HG02884 (cell line): ENCODE measurements at regions not wholly inside any gene's neighbourhood (a gene's known extent, or its start where the extent isn't known, plus 50 kb on each side); places are given as distances from the start of the nearest gene placed in this dataset.

Source experiments
- ATAC-seq: cut with Tn5 transposase; IDR thresholded peaks from one replicate; pipeline ENCODE4 v1.9.1; 2021; ENCODE audit warnings: mild to moderate bottlenecking, moderate library complexity; ENCODE audit not compliant: unreplicated experiment

DNA sequence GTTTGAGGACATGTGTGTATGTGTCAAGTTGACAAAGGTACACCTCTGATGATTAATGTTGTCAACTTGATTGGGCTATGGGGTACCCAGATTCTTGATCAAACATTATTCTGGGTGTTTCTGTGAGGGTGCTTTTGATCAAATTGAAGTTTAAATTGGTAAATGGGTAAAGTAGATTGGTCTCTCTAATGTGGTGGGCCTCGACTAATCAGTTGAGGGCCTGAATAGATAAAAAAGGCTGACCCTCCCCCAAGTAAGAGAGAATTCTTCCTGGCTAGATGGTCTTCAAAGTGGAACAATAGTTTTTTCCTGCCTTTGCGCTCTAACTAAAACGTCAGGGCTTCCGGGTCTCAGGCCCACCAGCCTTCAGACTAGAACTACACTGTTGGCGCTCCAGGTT lies 309.9 kb upstream of the MGMT start:
- no peak for ATAC-seq

DNA sequence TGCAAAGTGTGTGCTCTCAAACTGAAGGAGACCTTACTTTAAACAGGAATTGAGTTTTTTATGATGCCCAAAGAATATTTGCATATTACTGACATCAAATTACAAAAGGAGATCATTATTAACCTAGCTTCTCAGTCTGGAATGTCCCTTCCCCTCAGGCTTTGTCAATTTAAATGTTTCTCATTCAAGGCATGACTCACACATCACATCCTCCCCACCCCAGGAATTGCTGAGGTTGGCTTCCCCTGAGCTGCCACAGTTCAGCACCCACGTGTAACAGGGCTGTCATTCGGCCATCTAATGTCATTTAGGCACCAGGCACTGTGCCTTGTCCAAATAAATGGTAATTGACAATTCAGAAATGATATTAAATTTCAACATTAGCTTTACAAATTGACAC lies 305.9 kb upstream of the MGMT start:
- no peak for ATAC-seq

DNA sequence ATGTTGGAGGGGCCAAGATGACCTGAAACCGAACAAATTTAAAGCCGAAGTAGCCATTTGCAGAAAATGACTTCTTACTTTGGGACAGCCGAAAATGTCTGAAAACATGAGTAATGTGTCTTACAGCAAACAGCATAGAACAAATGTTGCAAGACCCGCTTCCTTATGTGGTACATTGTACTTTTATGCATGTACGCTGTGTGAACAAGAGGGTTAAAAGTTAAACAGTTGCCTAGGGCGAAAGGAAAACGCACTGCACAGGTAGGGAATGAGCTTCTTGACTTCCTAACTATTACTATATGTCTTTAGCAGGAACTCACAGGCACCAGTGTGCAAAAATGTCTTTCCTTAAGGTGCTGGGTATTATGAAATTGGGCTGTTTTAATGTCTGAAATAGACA lies 303.5 kb upstream of the MGMT start:
- no peak for ATAC-seq

DNA sequence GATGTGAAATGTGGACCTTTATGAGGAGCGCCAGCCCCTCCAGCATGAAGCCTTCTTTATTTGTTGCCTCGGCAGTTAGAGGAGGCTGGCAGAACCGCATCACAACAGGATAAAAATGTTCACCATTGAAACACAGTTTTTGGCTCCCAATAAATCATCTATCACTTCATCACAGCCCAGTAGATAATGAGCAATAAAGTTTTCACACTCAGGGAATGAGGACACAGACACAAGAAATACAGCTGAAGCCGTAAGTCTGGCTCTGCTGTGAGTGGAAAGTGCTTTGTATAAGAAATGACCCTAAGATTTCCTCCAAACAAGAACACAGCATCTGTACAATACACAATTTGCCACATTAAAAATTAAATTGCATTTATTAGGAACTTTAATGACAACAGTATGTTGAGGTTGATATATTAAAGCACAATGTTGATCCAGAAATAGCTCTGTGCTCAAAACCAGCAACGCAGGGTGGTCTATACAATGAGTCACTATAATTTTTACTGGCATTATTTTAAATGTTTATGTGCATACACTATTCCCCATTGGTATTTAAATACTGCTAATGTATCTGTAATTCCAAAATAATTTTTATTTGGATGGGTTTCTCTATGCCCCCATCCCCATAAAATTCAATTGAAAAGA lies 301.8 kb upstream of the MGMT start:
- no peak for ATAC-seq

DNA sequence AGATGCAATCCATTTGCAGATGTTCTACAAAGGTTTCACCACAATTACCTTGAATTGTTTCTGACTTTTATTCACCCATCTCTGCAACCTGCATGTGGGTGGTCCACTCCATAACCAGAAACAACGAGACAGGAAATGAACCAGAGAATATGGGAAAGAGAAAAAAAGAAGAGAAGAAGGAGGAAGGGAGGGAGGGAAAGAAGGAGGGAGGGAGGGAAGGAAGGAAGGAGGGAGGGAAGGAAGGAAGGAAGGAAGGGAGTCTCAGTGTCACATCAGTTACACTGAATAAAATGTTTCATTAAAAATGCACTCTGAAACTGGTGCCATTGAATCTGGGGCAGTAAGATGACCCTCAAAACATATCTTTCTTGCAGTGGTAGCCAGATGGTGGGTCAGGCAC lies 301.3 kb upstream of the MGMT start:
- ATAC-seq, result no peak

DNA sequence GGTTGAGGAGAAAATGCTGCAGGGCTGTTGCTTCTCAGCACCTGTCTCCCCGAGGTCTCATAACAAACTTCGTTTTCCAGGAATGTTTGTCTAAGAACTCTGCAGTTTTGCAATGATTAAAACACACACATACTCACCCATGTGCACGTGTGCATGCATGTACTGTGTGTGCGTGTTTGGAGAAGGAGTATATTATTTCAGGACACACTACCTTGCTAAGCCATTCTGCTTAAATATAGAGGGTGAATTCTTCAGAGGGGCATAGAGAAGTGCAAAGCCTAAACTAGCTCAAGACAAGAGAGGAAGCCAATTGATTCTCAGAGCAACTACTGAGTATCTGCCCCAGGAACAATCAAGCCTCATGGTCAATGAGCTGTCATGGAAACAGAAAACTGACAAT lies 298.4 kb upstream of the MGMT start:
- no peak for ATAC-seq

DNA sequence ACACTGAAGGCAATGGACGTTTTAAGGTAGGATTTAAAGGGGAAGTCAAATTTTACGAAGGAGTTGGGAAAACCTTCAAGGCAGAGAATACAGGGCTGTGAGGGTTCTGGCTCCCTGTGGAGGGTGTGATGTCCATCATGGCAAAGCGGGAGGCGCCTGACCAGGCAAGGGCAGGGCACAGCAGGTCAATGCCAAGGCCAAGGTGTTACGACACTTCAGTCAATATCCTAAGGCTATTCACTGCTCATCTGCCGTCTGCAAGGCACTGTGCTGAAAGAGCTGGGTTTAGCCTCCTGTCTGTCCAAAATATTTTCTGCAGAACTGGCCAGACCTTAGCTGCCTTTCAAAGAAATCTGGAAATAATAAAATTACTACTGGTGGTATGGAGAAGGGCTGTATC lies 297.9 kb upstream of the MGMT start:
- no peak for ATAC-seq

DNA sequence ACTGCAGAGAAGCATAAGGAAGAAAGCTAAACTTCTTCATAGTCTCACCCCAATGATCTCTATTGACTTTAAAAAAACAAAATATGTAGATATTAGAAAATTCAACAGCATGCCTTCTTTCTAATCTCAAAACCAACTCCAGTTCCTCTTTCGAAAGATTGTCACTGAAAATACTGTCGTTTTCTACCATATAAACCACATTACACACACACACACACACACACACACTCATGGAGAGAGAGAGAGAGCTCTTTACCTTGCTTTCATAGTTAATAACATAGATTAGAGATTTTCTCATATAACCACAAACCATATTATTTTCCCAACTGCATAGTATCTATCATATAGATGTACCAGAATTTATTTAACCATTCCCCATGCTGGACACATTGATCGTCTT lies 296.2 kb upstream of the MGMT start:
- no peak for ATAC-seq

DNA sequence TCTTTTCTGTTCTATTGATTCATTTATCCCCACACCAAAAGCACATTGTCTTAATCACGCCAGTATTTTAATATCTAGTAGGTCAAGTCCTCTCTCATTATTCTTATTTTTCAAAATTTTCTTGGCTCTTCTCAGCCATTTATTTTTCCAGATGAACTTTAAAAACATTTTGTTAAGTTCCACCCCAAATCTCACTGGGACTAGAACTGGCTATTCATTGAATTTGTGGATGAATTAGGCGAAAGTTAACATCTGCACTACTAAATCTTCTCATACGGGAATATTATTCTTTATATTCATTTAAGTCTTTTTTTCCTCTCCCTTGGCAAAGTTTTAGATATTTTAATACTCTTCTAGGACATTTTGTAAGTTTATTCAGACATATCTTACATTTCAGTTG lies 295.2 kb upstream of the MGMT start:
- ATAC-seq, result no peak

DNA sequence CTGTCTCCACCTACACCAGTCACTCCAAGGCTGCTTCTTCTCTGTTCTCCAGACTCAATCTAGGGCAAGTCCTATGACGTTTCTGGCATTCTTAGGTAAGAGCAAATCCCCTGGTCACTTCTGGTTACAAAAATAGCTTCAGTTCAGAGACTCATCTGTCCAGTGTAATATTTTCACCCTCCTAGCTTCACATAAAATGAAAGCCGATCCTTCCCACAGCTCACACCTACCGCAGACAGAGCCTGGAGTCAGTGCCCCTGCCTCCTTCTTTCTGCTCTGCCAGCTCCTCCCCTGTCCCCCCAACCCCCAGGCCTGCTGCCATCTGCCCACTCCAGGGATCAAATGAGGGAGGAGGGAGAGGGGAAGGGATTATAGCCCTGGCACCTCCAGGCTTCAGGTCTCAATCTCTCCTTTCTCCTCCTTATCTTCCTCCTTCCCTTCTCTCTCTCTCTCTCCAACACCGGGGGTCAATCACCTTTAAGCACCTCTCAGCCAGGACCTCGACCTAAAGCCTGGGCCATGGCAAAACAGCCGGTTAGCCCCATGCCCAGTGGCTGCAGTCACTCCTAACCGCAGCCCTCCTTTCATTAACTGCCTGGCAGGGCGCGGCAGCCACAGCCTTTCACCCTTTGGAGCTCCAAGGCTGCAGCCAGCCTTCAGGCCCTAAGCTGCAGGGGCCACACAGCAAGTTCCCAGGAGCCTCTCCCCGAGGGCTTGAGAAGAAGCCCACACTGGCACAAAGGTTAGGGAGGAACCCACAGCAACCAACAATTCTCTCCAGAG lies 292.6 kb upstream of the MGMT start:
- ATAC-seq, result no peak

DNA sequence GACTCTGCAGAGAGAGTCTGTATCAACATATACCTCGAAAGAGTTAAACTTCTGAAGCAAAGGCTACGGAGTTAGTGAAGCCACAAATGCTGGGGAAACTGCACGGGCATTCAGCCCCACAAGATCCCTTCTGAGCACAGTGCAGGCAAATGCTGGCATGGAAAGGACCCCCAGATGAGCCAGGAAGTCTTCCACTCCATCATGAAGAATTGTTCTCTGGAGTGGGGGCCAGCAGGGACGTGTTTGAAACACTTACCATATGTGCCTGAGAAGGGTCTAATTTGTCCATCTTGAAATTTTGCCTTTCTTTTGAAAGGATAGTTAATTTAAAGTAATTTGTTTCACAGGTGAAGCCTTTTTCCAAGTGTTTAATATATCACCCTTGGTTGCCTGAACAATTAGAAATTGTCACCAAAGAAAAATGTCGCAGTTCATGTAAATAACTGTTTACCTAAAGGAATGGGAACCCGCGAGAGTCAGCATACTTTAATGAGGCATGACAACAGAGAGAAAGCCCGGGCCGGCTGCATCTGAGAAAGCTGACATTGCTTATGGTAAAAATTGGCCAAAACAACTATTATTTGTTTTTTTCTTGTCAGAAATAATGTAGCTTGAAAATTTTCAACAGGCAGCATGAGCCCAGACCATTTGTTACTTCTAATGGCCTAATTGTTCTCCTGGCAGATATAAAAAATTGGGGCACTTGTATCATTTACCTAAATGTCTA lies 287.6 kb upstream of the MGMT start:
- no peak for ATAC-seq

DNA sequence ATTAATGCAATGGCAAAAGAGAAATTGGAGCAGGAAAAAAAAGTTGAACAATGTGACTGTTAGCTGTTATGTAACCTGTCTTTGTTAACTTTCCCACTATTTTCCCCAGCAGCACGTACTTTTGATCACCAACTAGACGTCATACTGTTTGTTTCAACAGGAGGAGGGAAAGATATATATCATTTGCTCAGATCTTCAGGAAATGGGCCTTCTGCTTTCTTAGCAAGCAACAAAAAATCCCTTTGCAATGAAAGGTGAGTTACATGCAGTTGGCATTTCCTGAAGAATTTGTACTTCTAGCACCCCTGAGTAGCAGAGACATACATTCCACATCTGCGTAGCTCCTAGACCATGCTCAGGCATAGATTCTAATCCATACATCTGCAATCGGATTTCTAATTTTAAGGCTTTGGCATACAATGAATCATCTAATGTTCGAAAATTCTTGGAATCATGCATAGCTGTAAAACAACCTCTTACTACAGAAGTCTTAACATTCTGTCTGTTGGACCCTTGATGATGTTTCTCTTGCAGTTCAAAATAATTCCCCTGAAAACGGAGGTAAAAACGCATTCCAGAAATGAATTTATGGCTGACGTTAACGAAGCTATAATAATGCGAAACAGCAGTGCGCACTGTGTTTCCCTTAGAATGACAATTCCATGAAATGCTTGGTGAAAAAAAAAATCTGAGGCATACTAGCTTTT lies 286.9 kb upstream of the MGMT start:
- ATAC-seq, result no peak

DNA sequence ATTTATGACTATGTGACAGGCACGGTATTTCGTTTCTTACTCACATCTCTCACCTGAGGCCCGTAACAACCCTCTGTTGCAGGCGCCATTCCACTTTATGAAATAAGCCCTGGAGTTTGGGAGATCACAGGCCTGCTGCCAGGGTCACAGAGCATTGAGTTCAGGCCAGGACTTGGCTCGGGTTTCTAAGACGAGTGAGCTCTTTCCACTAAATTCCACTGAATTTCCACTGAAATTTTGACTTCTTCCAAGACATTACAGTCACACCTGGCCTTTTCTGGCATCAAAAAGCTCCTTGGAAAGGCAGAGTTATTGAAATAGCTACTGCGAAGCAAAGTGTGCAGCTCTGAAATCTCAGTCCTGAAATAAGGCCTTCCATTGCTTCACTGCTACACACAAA lies 282.8 kb upstream of the MGMT start:
- no peak for ATAC-seq

DNA sequence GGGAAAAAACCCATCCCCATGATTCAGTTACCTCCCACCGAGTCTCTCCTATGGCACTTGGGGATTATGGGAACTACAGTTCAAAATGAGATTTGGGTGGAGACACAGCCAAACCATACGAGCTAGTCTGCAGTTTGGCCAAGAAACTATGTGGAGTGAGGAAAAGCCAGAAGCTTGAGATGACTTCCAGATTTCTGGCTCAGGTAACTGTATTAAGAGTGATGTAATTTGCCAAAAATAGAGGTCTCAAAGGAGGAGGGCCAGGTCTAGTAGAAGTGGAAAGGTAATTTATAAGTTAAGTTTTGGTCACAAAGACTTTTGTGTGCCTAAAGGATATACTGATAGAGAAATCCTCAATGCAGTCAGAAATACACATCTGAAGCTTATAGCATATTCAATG lies 279.7 kb upstream of the MGMT start:
- no peak for ATAC-seq

DNA sequence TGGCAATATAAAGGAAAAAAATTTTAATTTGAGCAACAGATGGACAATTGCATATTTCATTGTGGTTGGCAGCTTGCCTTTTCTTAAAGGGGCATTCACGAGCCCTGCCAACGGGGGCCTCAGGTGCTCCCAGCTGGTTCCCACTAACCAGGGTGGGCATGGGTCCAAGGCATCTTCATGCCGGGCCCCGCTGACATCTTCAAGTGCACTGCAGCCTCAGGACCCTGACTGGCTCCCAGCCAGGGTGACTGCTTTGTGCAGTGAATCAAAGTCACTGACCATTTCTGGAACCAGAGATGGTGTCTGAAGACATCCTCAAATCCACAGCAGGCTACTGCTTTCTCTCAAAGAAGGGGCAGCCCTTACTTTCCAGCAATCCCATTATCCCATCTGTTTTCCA lies 275.2 kb upstream of the MGMT start:
- no peak for ATAC-seq

DNA sequence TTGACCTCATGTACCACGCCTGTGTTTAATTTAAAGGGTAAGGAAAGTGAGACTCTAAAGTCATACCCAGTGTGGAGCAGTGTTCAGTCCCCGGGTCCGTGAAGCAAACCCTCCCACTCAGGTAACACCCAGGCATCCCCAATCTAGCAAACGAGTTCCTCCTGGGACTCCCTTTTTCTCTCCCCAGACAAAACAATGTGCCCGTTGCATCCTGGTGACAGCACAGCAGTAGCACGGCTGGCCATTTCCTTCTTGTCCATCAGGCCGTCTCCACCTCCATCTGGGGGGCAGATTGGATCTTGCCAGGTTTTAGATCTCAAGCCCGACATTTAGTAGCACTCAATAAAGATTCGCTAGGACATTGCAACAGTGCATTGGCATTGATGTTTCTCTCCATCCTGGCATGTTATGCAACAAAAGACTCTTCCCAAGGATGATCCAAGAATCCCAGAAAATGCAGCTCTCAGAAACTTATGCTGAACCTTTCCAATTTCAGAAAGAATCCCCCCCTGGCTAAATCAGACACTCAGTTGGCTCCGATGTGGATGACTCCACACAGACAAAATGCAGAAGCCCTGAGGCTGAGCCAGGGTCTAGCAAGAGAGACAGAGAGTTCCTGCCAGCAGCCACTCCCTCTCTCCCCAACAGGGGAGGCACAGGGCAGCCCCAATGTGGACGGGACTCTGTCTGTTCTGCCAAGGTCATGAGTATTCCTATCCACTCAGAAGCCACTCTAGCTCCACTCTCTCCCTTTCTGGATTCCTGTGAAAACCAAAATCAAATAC lies 274.5 kb upstream of the MGMT start:
- ATAC-seq, result no peak

DNA sequence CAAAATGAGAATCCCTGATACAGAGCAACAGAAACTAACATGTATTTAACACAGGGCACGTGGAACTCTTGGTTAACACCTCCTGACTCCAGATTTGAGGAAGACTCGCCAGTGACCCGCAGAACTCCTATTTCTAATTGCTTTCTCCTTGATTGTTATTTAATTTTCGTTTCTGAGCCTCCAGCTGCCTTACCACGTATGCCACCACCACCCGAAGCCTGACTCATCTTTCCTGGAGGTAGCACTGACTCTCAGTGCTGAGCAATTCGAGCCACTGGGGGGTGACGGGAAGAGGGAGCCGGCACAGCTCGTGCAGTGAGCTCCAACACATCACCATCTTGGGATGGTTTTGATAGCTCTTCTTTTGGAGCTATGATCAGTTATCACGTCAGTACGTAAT lies 273.9 kb upstream of the MGMT start:
- ATAC-seq, result no peak

DNA sequence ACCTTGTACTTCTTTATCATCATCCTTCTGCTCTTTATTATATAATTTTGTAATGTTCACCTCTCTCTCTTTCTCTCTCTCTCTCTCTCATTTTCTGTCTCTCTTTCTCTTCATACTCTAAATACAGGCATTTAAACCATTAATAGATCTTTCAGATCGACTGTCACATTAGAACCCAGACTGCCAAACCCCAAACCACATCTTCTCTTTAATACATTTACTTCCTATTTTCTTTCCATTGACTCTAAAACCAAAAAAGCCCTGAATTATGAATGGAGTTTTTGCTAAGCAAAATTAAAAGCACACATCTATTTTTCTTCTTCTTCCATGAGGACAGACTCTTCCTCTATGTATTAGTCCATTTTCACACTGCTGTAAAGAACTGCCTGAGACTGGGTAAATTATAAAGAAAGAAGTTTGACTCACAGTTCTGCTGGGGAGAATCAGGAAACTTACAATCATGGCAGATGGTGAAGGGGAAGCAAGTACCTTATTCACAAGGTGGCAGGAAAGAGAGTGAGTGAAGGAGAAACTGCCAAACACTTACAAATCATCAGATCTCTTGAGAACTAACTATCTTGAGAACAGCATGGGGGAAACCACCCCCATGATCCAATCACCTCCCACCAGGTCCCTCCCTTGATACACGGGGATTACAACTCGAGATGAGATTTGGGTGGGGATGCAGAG lies 272.7 kb upstream of the MGMT start:
- no peak for ATAC-seq

DNA sequence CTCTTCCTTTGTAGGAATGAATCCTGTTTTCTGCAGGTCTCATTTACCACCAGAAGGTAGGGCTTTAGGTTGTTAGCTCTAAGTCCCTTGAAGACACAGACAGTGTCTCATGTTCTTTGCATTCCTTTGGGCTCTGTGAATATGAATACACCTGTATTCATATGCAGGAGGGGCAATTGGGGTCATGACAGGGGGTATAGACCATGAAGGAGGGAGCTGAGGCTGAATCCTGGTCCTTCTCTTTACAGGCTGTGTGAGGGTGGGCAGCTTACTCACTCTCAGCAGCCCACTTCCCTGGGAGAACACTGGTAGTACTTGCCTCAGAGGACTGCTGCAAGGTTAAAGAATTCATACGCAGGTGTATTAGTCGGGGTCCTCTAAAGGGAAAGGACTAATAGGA lies 267.2 kb upstream of the MGMT start:
- no peak for ATAC-seq

DNA sequence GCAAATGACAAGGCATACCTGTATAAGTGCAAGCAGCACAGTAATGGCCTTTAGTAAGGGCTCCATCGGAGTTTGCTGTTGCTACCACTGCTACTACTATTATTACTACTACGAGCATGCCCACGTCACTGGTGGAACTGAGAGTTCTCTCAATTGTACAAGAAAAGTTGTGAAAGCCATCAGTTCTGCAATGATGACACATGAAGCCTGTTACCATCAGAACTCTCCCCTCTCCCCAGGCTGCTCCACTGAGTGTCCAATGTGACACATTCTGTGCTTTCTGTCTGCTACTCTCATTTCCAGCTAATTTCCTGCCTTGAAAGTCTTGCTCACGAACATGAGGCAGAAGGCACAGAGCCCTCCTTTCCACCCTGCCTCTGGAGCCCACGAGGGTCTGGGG lies 263.2 kb upstream of the MGMT start:
- no peak for ATAC-seq
